AG04450 (cell line): ENCODE measurements at regions not wholly inside any gene's neighbourhood (a gene's known extent, or its start where the extent isn't known, plus 50 kb on each side); places are given as distances from the start of the nearest gene placed in this dataset.
"Not testable (repeated sequence)": the region's sequence is repeated elsewhere in the genome, so short reads cannot be mapped to it uniquely, and the experiment has no call there.

Experiments used
- CTCF ChIA-PET: fragments of 300-600, 350-600 bp; formaldehyde crosslinking; extraction: SDS; loops from one replicate; lab custom pipeline; 2022; ENCODE audit warnings: antibody characterized with exemption, inconsistent platforms; lab: Charles Lee
- POLR2A ChIA-PET: fragments of 350-600 bp; formaldehyde crosslinking; extraction: SDS; loops from one replicate; lab custom pipeline; 2021; ENCODE audit warnings: antibody characterized with exemption, inconsistent platforms; lab: Yijun Ruan, JAX
- DNase-seq: peaks from one replicate; pipeline ENCODE4 v3.0.0-alpha.2; 2011; ENCODE audit warnings: low read depth, low spot score
- H3K27ac ChIP-seq: one replicate; pipeline ENCODE4 v1.5.1; 2012; ENCODE audit warnings: low read depth, low read length, control low read depth
- H3K27me3 ChIP-seq: one replicate; pipeline ENCODE4 v1.6.0; 2012; ENCODE audit warnings: low read length; ENCODE audit not compliant: control insufficient read depth, insufficient read depth
- H3K4me3 ChIP-seq: 2 replicates; pipeline ENCODE4 v1.5.1; 2011; ENCODE audit warnings: mild to moderate bottlenecking, low read depth, low read length, control low read depth
- H3K9me3 ChIP-seq: 2 replicates; pipeline ENCODE4 v1.5.1; 2012; ENCODE audit warnings: low read length; ENCODE audit not compliant: control insufficient read depth, insufficient read depth
- CTCF ChIP-seq: IDR thresholded peaks from 2 replicates; pipeline ENCODE4 v1.5.1; 2011; ENCODE audit warnings: low read depth, low read length, control low read depth, inconsistent platforms

- Histone ChIP-seq H3K9me3 (no peaks in the 10 kb centered on the region), H3K27me3 (no peaks in the 10 kb centered on the region), H3K4me3 (no peak overlapping the region), H3K27ac (no peak overlapping the region)
- CTCF ChIA-PET: no interaction called here
- DNase-seq: no peak
- POLR2A ChIA-PET: no interaction called here
- no peak for TF ChIP-seq CTCF
These were observed 167.2 kb downstream of the CYB561 start for GRCh38 chr17:63278728-63279442.

GRCh38 chr17:63279498-63280230, 166.4 kb downstream of the CYB561 start:
- Histone ChIP-seq H3K27ac (peak overlapping the region; percentile 55), H3K27me3 (no peaks in the 10 kb centered on the region), H3K9me3 (no peaks in the 10 kb centered on the region), H3K4me3 (0 out of 2 replicates have a peak overlapping the region, but pooled peaks have one; percentile 14)
- ChIA-PET POLR2A (no interaction called here), CTCF (no interaction called here)
- no peak for TF ChIP-seq CTCF
- no peak for DNase-seq

GRCh38 chr17:63282455-63282854, 163.7 kb downstream of the CYB561 start:
- TF ChIP-seq CTCF: no peak
- CTCF ChIA-PET: no interaction called here
- H3K9me3 ChIP-seq: peaks cover 3% of the 10 kb centered on the region; the same call in 1 of the 2 replicates
- H3K27me3 ChIP-seq: no peaks in the 10 kb centered on the region
- DNase-seq: no peak
- POLR2A ChIA-PET: no interaction called here
- H3K27ac ChIP-seq: no peak overlapping the region
- H3K4me3 ChIP-seq: no peak overlapping the region

- ChIA-PET POLR2A (no interaction called here), CTCF (no interaction called here)
- Histone ChIP-seq H3K9me3 (peaks cover 3% of the 10 kb centered on the region; the same call in 1 of the 2 replicates), H3K27me3 (no peaks in the 10 kb centered on the region), H3K27ac (no peak overlapping the region), H3K4me3 (no peak overlapping the region)
- DNase-seq: no peak
- TF ChIP-seq CTCF: no peak
These were observed 160.6 kb downstream of the CYB561 start for GRCh38 chr17:63285551-63285950.

GRCh38 chr17:63286254-63286653, 159.9 kb downstream of the CYB561 start:
- CTCF ChIA-PET: no interaction called here

GRCh38 chr17:63287006-63287405, 159.1 kb downstream of the CYB561 start:
- DNase-seq, H3K27me3 ChIP-seq, H3K9me3 ChIP-seq, POLR2A ChIA-PET, H3K27ac ChIP-seq, H3K4me3 ChIP-seq: not testable (repeated sequence)
- CTCF ChIA-PET: interaction anchor here (0.5 kb wide), 1 partner anchor 779 kb away, joined by 5 read pairs; no protein-coding TSS in a partner anchor

More at GRCh38 chr17:63286254-63286653, 159.9 kb downstream of the CYB561 start:
- POLR2A ChIA-PET: no interaction called here
- no peak for TF ChIP-seq CTCF
- DNase-seq: no peak
- Histone ChIP-seq H3K4me3 (no peak overlapping the region), H3K27me3 (no peaks in the 10 kb centered on the region), H3K27ac (no peak overlapping the region), H3K9me3 (peaks cover 3% of the 10 kb centered on the region; the same call in 1 of the 2 replicates)
